Smooth muscle cell of the brain vasculature (primary cell): ENCODE measurements at regions not wholly inside any gene's neighbourhood (a gene's known extent, or its start where the extent isn't known, plus 50 kb on each side); places are given as distances from the start of the nearest gene placed in this dataset.
"Not testable (repeated sequence)": the region's sequence is repeated elsewhere in the genome, so short reads cannot be mapped to it uniquely, and the experiment has no call there.

ENCODE experiments used
- DNase-seq: peaks from one replicate; pipeline ENCODE4 v3.0.0-alpha.2; 2012; ENCODE audit warnings: low read depth, low spot score

GRCh38 chr14:71327691-71328090, 420.4 kb downstream of the PCNX1 start:
- DNase-seq, result no peak

DNA sequence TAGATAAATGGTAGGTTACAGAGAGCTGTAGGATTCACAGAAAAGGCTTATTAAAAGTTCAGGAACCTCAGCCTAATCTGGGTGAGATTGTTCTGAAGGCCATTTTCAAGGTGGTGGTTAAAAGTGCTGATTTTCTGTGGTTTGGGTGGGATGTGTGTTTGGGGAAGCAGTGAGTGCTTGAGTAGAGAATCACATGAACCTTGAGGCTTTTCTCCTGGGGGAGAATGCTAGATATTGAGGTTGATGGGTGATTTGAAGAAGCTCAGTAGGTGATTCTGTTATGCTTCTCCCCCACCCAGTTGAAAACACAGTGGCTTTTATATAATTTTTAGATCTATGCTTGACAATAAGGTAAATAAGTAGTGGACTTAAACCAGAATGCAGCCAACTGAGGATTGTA, 420.9 kb downstream of the PCNX1 start:
- DNase-seq, result no peak

GRCh38 chr14:71328954-71329353, 421.7 kb downstream of the PCNX1 start:
- no peak for DNase-seq

DNA sequence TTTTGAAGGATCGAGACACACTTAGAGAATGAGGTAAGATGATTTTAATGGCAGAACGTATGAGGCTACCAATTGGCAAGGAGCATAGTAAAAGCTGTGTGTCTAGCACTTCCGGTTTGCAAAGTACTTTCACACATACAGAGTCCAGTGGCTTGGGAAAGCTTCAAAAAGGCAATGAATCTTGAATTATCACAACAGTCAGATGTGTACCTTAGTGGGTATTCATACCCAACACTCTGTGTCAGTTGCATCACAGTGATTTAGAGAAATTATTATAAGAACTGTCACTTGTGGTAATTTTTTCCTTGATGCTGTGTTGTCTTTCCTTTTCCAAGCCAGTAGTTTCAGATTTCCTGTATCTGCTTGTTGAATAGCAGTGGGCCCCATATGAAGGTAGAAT, 424.1 kb downstream of the PCNX1 start:
- DNase-seq, result no peak

GRCh38 chr14:71332476-71332875, 425.2 kb downstream of the PCNX1 start:
- DNase-seq, result no peak

DNA sequence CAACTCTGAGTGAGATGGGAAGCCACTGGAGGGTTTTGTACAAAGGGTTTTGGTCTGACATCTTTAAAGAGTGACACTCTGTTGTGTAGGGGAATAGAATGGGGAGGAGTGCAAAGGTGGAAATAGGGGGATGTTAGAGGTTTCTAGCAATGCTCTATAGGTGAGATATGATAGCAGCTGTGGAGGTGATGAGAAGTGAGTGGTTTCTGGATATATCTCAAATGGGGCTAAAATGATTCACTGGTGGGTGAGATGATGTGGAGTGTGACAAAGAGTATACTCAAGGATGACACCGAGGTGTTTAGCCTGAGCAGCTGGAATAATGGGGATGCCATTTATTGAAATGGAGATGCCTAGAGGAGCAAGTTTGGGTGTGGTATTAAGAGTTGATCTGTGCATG, 426.4 kb downstream of the PCNX1 start:
- no peak for DNase-seq

DNA sequence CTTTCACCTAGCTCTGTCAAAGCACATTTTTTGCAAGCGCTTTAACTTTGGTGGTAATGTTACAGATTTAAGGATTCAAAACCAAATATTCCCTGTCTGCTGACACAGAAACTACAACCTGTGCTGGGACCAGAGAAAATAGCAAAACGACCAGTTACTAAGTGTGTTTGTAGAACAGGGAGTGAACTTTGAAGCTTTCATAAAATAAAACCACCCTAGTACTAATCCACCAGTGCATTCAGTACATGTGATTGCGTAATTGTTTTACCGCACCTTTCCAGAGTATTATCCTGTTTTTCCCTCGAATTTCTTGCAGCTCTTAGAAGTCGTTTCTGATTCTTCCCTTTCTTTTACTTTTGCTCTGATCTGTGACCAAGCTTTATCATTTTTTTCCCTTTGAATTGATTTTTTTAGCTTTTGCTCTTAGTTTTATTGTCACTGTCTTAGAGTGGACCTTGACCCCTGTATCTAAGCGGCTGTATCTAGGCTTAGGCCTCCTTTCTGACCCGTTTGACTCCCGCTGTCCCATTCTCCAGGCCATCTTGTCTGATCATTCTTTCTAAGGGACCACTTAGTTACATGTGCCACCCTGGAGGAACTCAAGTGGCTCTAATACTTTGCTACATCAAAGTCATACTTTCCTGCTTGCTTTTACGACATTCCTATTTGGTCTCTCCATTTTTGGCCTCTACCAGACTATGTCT, 429.4 kb downstream of the PCNX1 start:
- DNase-seq, result no peak

DNA sequence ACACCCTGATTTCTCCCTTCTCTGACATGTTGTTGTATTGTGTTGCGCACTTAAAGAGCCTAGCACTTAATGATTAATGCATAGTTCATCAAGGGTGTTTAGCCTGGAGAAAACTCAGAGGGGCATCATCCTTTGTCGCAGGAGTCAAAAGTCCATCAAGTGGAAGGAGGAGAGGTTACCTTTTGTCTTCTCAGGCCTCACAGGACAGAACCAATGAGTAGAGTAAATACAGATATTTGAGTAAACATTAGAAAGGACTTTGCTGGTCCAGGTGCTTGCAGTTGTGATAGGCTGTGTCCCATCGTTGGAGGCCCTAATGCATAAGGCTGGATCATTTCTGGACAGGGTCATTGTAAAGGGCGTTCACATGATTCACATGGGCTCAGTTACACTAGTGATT, 430.9 kb downstream of the PCNX1 start:
- no peak for DNase-seq

- DNase-seq, result no peak
Measured at GRCh38 chr14:71339650-71340415, 432.6 kb downstream of the PCNX1 start.

DNA sequence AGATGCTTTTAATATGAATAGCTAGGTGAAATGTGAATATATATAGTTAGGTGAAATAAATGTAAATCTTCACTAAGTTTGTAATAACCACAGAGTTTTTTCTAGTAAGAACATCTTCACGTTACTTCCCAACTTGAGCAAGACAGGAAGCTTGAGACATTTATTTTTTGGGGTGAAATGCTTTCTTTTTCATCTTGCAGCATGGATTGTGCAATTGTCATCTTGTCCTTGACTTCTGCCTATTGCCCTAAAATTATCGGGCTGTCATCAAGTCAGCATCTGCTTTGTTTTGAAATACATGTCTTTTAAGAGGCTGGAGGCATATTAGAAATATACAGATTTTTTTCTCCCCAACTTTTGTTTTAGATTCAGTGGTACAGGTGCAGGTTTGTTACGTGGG, 433.9 kb downstream of the PCNX1 start:
- DNase-seq, result no peak

DNA sequence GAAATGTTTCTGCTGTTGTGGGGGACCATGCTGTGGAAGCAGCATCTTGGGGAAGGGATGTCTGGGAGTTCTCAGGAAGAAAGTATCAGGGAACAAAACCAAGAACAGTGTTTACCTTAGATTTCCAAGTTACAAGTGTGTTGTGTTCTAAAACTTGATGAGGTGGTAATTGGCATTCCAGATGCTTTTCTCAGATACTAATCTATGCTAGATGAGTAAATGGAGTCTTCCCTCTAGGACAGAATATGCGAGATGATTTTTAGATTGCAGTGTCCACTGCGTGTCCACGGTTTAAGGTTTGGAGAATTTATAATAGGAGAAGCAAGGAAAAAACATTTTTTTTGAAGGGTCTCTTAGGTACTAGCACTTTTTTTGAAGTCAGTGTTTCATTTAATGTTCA, 436.5 kb downstream of the PCNX1 start:
- DNase-seq, result no peak

- DNase-seq, result no peak
Measured at GRCh38 chr14:71344506-71344905, 437.2 kb downstream of the PCNX1 start.

GRCh38 chr14:71346685-71347084, 439.4 kb downstream of the PCNX1 start:
- no peak for DNase-seq

DNA sequence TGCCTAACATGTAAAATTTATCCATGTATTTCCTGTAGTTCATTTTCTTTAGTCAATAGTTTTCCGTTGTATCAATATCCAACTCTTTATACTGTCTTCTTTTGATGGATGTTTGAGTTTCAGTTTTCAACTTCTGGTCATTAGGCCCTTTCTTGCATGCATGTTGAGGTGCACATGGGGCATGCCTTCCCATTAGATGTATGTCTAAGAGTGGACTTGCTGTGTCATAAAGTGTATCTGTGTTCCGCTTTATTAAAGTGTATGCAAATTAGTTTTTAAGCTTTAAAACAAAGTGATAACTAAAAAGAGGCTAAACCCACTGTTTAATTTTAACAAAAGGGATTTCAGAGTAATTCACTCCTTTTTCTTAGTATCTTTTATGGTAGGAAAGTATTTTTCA, 441.1 kb downstream of the PCNX1 start:
- DNase-seq, result no peak

GRCh38 chr14:71348817-71349216, 441.6 kb downstream of the PCNX1 start:
- no peak for DNase-seq

DNA sequence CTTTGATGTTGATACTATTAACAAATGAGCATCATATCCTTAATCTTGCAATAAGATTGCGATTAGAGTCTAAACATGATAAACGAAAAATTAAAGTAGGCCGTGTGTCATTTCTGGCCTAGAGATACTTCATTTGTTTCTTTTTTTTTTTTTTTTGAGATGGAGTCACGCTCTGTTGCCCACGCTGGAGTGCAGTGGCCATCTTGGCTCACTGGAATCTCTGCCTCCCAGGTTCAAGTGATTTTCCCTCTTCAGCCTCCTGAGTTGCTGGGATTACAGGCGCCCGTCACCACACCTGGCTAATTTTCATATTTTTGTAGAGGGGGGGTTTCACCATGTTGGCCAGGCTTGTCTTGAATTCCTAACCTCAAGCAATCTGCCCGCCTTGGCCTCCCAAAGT, 446.9 kb downstream of the PCNX1 start:
- no peak for DNase-seq

- no peak for DNase-seq
Measured at GRCh38 chr14:71354801-71355200, 447.5 kb downstream of the PCNX1 start.

DNA sequence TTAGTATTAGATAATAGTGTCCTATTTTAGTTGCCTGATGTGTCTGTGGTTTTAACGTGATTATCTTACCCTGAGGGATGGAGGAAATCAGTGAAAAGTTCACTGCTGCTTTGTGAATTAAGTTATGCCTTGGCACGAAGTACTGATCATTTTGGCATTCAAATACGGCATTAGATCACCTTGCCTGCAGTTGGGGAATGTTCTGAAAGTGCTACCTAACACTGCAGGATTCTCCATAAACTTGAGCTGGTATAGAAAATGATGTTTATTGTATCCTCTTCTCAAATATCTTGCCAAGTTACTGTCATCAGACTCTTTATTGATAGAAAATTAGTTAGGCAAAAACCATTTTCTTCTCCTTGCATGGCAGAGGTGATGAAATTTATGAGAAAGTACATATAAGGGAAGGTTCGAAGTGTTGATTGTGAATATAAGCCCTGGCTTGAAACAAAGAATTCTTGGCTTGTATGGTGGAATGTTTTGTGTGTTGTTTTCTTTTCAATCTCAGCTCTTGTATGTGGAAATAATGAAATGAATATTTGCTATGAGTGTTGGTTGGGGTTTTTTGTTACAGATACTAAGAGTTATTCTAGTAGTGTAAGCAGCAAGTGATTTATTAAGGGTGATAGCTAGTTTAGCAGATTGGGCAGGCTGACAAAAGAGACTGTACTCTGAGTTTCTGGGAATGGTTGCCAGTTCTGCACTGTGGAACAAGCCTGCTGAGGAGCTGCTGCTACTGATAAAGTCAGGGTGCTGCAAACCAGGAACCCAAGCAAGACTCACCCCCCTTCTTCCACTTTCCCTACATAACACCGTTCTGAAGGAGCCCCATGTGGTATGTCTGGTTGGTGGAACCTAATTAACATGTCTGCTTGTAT, 448.3 kb downstream of the PCNX1 start:
- DNase-seq, result no peak

- no peak for DNase-seq
Measured at GRCh38 chr14:71358209-71358931, 451.1 kb downstream of the PCNX1 start.

- not testable (repeated sequence) for DNase-seq
Measured at GRCh38 chr14:71358932-71359421, 451.7 kb downstream of the PCNX1 start.

DNA sequence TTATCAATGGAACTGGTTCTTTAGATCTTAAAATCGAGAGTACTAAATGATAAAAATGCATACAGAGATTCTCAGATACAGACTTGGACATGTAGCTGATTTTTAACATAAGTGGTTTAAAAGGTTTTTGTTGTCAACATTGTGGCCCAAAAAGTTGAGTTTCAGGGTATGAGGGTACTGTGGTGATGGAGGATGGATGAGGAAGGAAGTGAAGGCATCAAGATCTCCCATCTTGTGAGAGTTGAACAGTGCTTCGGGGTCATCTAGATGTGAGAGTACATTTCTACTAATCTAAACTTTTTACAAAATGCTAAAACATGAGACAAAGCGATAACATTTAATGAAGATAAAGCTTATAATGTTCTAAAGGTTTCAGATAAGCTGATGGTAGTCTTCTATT, 452.6 kb downstream of the PCNX1 start:
- DNase-seq, result no peak

GRCh38 chr14:71361336-71361735, 454.1 kb downstream of the PCNX1 start:
- no peak for DNase-seq
